ENCODE measurements at regions not wholly inside any gene's neighbourhood (a gene's known extent, or its start where the extent isn't known, plus 50 kb on each side); places are given as distances from the start of the nearest gene placed in this dataset.

GRCh38 chr1:90507173-90507572 is 209.9 kb downstream of the BARHL2 start:
- TF ChIP-seq CTCF (conservative IDR thresholded peaks at IDR 0.05 in 1 of 2, IDR thresholded peaks at IDR 0.05 in 1 of 2; ENCODE audit: extremely low read depth in 1 of 2, insufficient read depth in 1 of 2, low read depth in 1 of 2, low read length in 2 of 2) (no peak), EZH2 (IDR thresholded peaks at IDR 0.05; ENCODE audit: borderline replicate concordance, low read length) (no peak)

Data from mammary epithelial cell (primary cell).